HepG2 (cell line): ENCODE measurements at regions not wholly inside any gene's neighbourhood (a gene's known extent, or its start where the extent isn't known, plus 50 kb on each side); places are given as distances from the start of the nearest gene placed in this dataset.

Experiments
- ATAC-seq: fragments of 200-7000 bp; cut with Tn5 transposase; 3 replicates; pipeline ENCODE4 v1.9.1; 2020; ENCODE audit warnings: mild to moderate bottlenecking, moderate library complexity
- BruUV-seq: library from RNA; stranded (reverse); fragments of 400-500 nt; replicated peaks from 2 replicates; lab custom pipeline; 2021; lab: Mats Ljungman, UMichigan
- CTCF ChIA-PET: fragments of 300-600 bp; formaldehyde crosslinking; extraction: SDS; loops from one replicate; lab custom pipeline; 2021; ENCODE audit warnings: low total read pairs, inconsistent platforms, low intra/inter-chr PET ratio; lab: Yijun Ruan, JAX
- POLR2A ChIA-PET: fragments of 350-600 bp; sonication (Branson Sonifier 250); formaldehyde crosslinking; loops from one replicate; lab custom pipeline; 2020; ENCODE audit warnings: antibody characterized with exemption, inconsistent platforms; lab: Yijun Ruan, JAX
- DNase-seq: peaks from one replicate; pipeline ENCODE4 v3.0.0-alpha.2; 2015; ENCODE audit warnings: low spot score
- FAIRE-seq: peaks from 3 replicates; lab custom pipeline; 2011; peaks lifted over from hg19 to GRCh38; lab: Jason Lieb, UNC
- H2AFZ ChIP-seq: one replicate; pipeline ENCODE4 v1.6.1; 2011; ENCODE audit warnings: low read length, inconsistent platforms
- H3K27ac ChIP-seq: fragments of 300-600 bp; 3 replicates; pipeline ENCODE4 v1.8.0; 2011; ENCODE audit warnings: mixed run types, mild to moderate bottlenecking, mixed read lengths, low read length, inconsistent platforms; ENCODE audit not compliant: insufficient read depth; ENCODE audit errors: extremely low read length
- H3K27me3 ChIP-seq, 2 experiments: fragments of 200-600 bp in 1 of 2; 2 replicates in 1 of 2; 3 replicates in 1 of 2; pipeline versions ENCODE4 v1.6.0 to v1.8.0; 2011; ENCODE audit warnings: low read length in 2 of 2, mild to moderate bottlenecking in 2 of 2, moderate library complexity in 2 of 2, inconsistent platforms in 1 of 2; ENCODE audit not compliant: insufficient read depth in 2 of 2, control insufficient read depth in 1 of 2
- H3K36me3 ChIP-seq, 2 experiments: fragments of 200-600 bp in 1 of 2; replicated peaks in 1 of 2; 2 replicates in 1 of 2; 3 replicates in 1 of 2; pipeline versions ENCODE4 v1.5.1 to v1.8.0; 2011; ENCODE audit warnings: low read length in 2 of 2, inconsistent platforms in 1 of 2; ENCODE audit not compliant: insufficient read depth in 2 of 2, control insufficient read depth in 1 of 2
- H3K4me1 ChIP-seq: 2 replicates; pipeline ENCODE4 v1.5.1; 2012; ENCODE audit warnings: low read length, inconsistent platforms; ENCODE audit not compliant: insufficient read depth
- H3K4me2 ChIP-seq: 2 replicates; pipeline ENCODE4 v1.6.0; 2011; ENCODE audit warnings: low read depth, low read length, inconsistent platforms
- H3K4me3 ChIP-seq, 3 experiments: fragments of 200-600 bp in 1 of 3; sonication (generic), shearing (Covaris generic) in 1 of 3; replicated peaks in 1 of 3; 2 replicates each; pipeline ENCODE4 v1.5.1; 2011 to 2016; ENCODE audit warnings: low read length in 3 of 3, inconsistent platforms in 2 of 3, low read depth in 2 of 3, mild to moderate bottlenecking in 2 of 3, control low read depth in 1 of 3, mixed read lengths in 1 of 3; ENCODE audit not compliant: insufficient read depth in 1 of 3
- H3K79me2 ChIP-seq: one replicate; pipeline ENCODE4 v1.6.1; 2011; ENCODE audit warnings: low read length, inconsistent platforms; ENCODE audit not compliant: insufficient read depth
- H3K9ac ChIP-seq: 2 replicates; pipeline ENCODE4 v1.6.0; 2011; ENCODE audit warnings: mild to moderate bottlenecking, low read depth, low read length, inconsistent platforms; ENCODE audit not compliant: insufficient read depth
- H3K9me3 ChIP-seq: 2 replicates; pipeline ENCODE4 v1.5.1; 2012; ENCODE audit warnings: mild to moderate bottlenecking, low read length
- H4K20me1 ChIP-seq: 2 replicates; pipeline ENCODE4 v1.6.0; 2011; ENCODE audit warnings: inconsistent platforms, mild to moderate bottlenecking, low read length, moderate library complexity; ENCODE audit not compliant: insufficient read depth
- CENPT ChIP-seq: sonication (generic); formaldehyde crosslinking; IDR thresholded peaks from 2 replicates; pipeline ENCODE4 v1.8.0; 2022; ENCODE audit warnings: low read depth, mild to moderate bottlenecking, moderate library complexity, missing genetic modification reagents
- MTF2 ChIP-seq: sonication (generic); formaldehyde crosslinking; IDR thresholded peaks from 2 replicates; pipeline ENCODE4 v1.5.0; 2020; ENCODE audit warnings: missing genetic modification reagents, borderline replicate concordance
- NR1H2 ChIP-seq: sonication (generic); formaldehyde crosslinking; IDR thresholded peaks from 2 replicates; pipeline ENCODE4 v1.8.1; 2022; ENCODE audit warnings: low read depth, missing genetic modification reagents, borderline replicate concordance
- PPARG ChIP-seq: conservative IDR thresholded peaks from 2 replicates; pipeline ENCODE4 v1.6.1; 2016; ENCODE audit warnings: missing biosample characterization, missing genetic modification reagents
- SMAD3 ChIP-seq: sonication (generic); formaldehyde crosslinking; IDR thresholded peaks from 2 replicates; pipeline ENCODE4 v1.4.0; 2020; ENCODE audit warnings: missing genetic modification reagents
- TMF1 ChIP-seq: sonication (generic); formaldehyde crosslinking; IDR thresholded peaks from 2 replicates; pipeline ENCODE4 v1.8.1; 2022; ENCODE audit warnings: low read depth, missing genetic modification reagents
- ZEB1 ChIP-seq: IDR thresholded peaks from 2 replicates; pipeline ENCODE4 v1.6.1; 2012; ENCODE audit warnings: mild to moderate bottlenecking, low read depth, inconsistent platforms; ENCODE audit not compliant: insufficient replicate concordance
- ZFP91 ChIP-seq: sonication (generic); formaldehyde crosslinking; IDR thresholded peaks from 2 replicates; pipeline ENCODE4 v1.9.0; 2022; ENCODE audit warnings: missing genetic modification reagents, mild to moderate bottlenecking, borderline replicate concordance
- ZKSCAN8 ChIP-seq: IDR thresholded peaks from 2 replicates; pipeline ENCODE4 v1.6.1; 2016; ENCODE audit warnings: borderline replicate concordance, missing genetic modification reagents, missing compliant biosample characterization
- ZNF30 ChIP-seq: sonication (generic); formaldehyde crosslinking; IDR thresholded peaks from 2 replicates; pipeline ENCODE4 v1.5.0; 2020; ENCODE audit warnings: mild to moderate bottlenecking, missing genetic modification reagents
- ZNF33A ChIP-seq: sonication (generic); formaldehyde crosslinking; IDR thresholded peaks from 2 replicates; pipeline ENCODE4 v1.5.1; 2020; ENCODE audit warnings: missing genetic modification reagents, mild to moderate bottlenecking, moderate library complexity, borderline replicate concordance
- ZNF550 ChIP-seq: sonication (generic); formaldehyde crosslinking; IDR thresholded peaks from 2 replicates; pipeline ENCODE4 v1.4.0; 2020; ENCODE audit warnings: mild to moderate bottlenecking, missing genetic modification reagents, borderline replicate concordance
- ZNF652 ChIP-seq: IDR thresholded peaks from 2 replicates; pipeline ENCODE4 v1.6.1; 2016; ENCODE audit warnings: low read depth, borderline replicate concordance
- WGBS: methylation state at CpG from one replicate; pipeline ENCODE4 v1.1.6; 2017; ENCODE audit warnings: low lambda C conversion rate; 5-methylcytosine and 5-hydroxymethylcytosine counted together
- in situ Hi-C: cut with HindIII; loops from 2 replicates; pipeline ENCODE4 v1.10.0; 2017; ENCODE audit warnings: low pct_unique_long_range_greater_than_20kb; ENCODE audit not compliant: extremely low pct_ligation_motif_present
- intact Hi-C: fragments of 100-400 bp; cut with micrococcal nuclease; formaldehyde crosslinking; loops from one replicate; pipeline ENCODE4 v1.10.0; 2022; ENCODE audit not compliant: unreplicated experiment
- TF ChIP-seq, protein P1 (sequence below): conservative IDR thresholded peaks from 2 replicates; pipeline ENCODE4 v1.6.1; 2018; ENCODE audit warnings: missing genetic modification reagents
- TF ChIP-seq, protein P2 (sequence below): sonication (generic); formaldehyde crosslinking; IDR thresholded peaks from 2 replicates; pipeline ENCODE4 v1.4.0; 2020; ENCODE audit warnings: missing genetic modification reagents, borderline replicate concordance

DNA sequence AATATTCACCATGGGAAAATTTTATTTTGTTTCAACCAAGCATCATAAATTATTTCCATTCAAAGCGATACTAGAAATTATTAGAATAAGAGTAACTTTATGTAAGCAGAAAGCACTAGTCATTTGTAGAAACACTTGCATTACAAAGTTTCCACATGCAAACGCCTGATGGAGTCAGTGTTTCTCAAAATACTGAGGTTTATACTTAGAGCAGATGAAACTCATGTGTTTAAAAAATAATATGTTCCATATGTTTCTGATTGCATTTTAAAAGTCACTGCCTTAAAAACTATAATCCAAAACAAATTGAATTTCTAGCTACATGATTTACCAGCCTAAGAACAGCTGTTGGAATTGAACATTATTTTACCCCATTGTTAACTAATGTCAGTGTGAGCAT lies 1246.4 kb downstream of the SLC16A7 start:
- DNase-seq: no peak
- no peak for ATAC-seq

More for the DNA sequence above, 1246.4 kb downstream of the SLC16A7 start:
- no peaks in the 10 kb centered on the region for H4K20me1 ChIP-seq
- TF ChIP-seq TMF1 (CRISPR knock-in tag) (no peak), ZFP91 (CRISPR knock-in tag) (no peak), ZNF550 (no peak), ZNF652 (CRISPR knock-in tag) (no peak), ZKSCAN8 (CRISPR knock-in tag) (no peak), SMAD3 (CRISPR knock-in tag) (no peak), NR1H2 (CRISPR knock-in tag) (no peak), ZNF33A (CRISPR knock-in tag) (no peak), PPARG (CRISPR knock-in tag) (no peak), ZEB1 (no peak), MTF2 (CRISPR knock-in tag) (no peak), CENPT (CRISPR knock-in tag) (no peak), ZNF30 (CRISPR knock-in tag) (no peak)
- TF ChIP-seq, protein P1, sequence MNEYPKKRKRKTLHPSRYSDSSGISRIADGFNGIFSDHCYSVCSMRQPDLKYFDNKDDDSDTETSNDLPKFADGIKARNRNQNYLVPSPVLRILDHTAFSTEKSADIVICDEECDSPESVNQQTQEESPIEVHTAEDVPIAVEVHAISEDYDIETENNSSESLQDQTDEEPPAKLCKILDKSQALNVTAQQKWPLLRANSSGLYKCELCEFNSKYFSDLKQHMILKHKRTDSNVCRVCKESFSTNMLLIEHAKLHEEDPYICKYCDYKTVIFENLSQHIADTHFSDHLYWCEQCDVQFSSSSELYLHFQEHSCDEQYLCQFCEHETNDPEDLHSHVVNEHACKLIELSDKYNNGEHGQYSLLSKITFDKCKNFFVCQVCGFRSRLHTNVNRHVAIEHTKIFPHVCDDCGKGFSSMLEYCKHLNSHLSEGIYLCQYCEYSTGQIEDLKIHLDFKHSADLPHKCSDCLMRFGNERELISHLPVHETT (CRISPR knock-in tag): no peak
- TF ChIP-seq, protein P2, sequence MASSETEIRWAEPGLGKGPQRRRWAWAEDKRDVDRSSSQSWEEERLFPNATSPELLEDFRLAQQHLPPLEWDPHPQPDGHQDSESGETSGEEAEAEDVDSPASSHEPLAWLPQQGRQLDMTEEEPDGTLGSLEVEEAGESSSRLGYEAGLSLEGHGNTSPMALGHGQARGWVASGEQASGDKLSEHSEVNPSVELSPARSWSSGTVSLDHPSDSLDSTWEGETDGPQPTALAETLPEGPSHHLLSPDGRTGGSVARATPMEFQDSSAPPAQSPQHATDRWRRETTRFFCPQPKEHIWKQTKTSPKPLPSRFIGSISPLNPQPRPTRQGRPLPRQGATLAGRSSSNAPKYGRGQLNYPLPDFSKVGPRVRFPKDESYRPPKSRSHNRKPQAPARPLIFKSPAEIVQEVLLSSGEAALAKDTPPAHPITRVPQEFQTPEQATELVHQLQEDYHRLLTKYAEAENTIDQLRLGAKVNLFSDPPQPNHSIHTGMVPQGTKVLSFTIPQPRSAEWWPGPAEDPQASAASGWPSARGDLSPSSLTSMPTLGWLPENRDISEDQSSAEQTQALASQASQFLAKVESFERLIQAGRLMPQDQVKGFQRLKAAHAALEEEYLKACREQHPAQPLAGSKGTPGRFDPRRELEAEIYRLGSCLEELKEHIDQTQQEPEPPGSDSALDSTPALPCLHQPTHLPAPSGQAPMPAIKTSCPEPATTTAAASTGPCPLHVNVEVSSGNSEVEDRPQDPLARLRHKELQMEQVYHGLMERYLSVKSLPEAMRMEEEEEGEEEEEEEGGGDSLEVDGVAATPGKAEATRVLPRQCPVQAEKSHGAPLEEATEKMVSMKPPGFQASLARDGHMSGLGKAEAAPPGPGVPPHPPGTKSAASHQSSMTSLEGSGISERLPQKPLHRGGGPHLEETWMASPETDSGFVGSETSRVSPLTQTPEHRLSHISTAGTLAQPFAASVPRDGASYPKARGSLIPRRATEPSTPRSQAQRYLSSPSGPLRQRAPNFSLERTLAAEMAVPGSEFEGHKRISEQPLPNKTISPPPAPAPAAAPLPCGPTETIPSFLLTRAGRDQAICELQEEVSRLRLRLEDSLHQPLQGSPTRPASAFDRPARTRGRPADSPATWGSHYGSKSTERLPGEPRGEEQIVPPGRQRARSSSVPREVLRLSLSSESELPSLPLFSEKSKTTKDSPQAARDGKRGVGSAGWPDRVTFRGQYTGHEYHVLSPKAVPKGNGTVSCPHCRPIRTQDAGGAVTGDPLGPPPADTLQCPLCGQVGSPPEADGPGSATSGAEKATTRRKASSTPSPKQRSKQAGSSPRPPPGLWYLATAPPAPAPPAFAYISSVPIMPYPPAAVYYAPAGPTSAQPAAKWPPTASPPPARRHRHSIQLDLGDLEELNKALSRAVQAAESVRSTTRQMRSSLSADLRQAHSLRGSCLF: no peak
- no peaks in the 10 kb centered on the region for H3K4me1 ChIP-seq
- CTCF ChIA-PET: no interaction called here
- intact Hi-C loops (no loop called here), in situ Hi-C loops (no loop called here)
- no peak for FAIRE-seq
- H3K36me3 ChIP-seq: no peaks in the 10 kb centered on the region
- H3K27me3 ChIP-seq: no peaks in the 10 kb centered on the region
- no peak overlapping the region for H3K9ac ChIP-seq
- no TSS peak for BruUV-seq
- POLR2A ChIA-PET: no interaction called here
- H3K9me3 ChIP-seq: peaks cover 13% of the 10 kb centered on the region; the same call in 1 of the 2 replicates
- no peak overlapping the region for H3K4me2 ChIP-seq
- no peaks in the 10 kb centered on the region for H3K79me2 ChIP-seq
- WGBS: 1% methylated on average over 2 of the region's 2 CpGs
- no peak overlapping the region for H3K4me3 ChIP-seq
- H3K27ac ChIP-seq: no peak overlapping the region
- no peak overlapping the region for H2AFZ ChIP-seq
